Dermis blood vessel endothelial cell (primary cell): ENCODE measurements at regions not wholly inside any gene's neighbourhood (a gene's known extent, or its start where the extent isn't known, plus 50 kb on each side); places are given as distances from the start of the nearest gene placed in this dataset.
"Not testable (repeated sequence)": the region's sequence is repeated elsewhere in the genome, so short reads cannot be mapped to it uniquely, and the experiment has no call there.

Source experiments
- DNase-seq: peaks from one replicate; pipeline ENCODE4 v3.0.0; 2010

- DNase-seq, result not testable (repeated sequence)
Observed at GRCh38 chr1:99444211-99444927, 180.1 kb downstream of the PLPPR4 start.

- no peak for DNase-seq
Observed at GRCh38 chr1:99445071-99445470, 180.8 kb downstream of the PLPPR4 start.

- DNase-seq, result peak; percentile 77
Observed at GRCh38 chr1:99445486-99445885, 181.2 kb downstream of the PLPPR4 start.

GRCh38 chr1:99447721-99448120, 183.4 kb downstream of the PLPPR4 start:
- no peak for DNase-seq

GRCh38 chr1:99455760-99456159, 190.2 kb upstream of the PALMD start:
- no peak for DNase-seq

- no peak for DNase-seq
Observed at GRCh38 chr1:99456536-99456935, 189.4 kb upstream of the PALMD start.

- DNase-seq, result peak; percentile 30
Observed at GRCh38 chr1:99457381-99458165, 188.3 kb upstream of the PALMD start.

GRCh38 chr1:99461499-99461898, 184.4 kb upstream of the PALMD start:
- DNase-seq, result no peak

GRCh38 chr1:99464738-99465137, 181.2 kb upstream of the PALMD start:
- DNase-seq, result no peak

- DNase-seq, result no peak
Observed at GRCh38 chr1:99465176-99465900, 180.6 kb upstream of the PALMD start.

- DNase-seq, result no peak
Observed at GRCh38 chr1:99467645-99468044, 178.3 kb upstream of the PALMD start.

- no peak for DNase-seq
Observed at GRCh38 chr1:99469550-99469971, 176.4 kb upstream of the PALMD start.

- no peak for DNase-seq
Observed at GRCh38 chr1:99472893-99473292, 173.0 kb upstream of the PALMD start.

- no peak for DNase-seq
Observed at GRCh38 chr1:99474350-99474893, 171.5 kb upstream of the PALMD start.

- DNase-seq, result no peak
Observed at GRCh38 chr1:99476058-99476457, 169.9 kb upstream of the PALMD start.

- peak; percentile 83 for DNase-seq
Observed at GRCh38 chr1:99481391-99481996, 164.4 kb upstream of the PALMD start.

GRCh38 chr1:99482286-99482685, 163.6 kb upstream of the PALMD start:
- no peak for DNase-seq

- no peak for DNase-seq
Observed at GRCh38 chr1:99482750-99483149, 163.2 kb upstream of the PALMD start.

- no peak for DNase-seq
Observed at GRCh38 chr1:99490031-99490430, 155.9 kb upstream of the PALMD start.

GRCh38 chr1:99496067-99496466, 149.8 kb upstream of the PALMD start:
- no peak for DNase-seq

- no peak for DNase-seq
Observed at GRCh38 chr1:99497690-99498089, 148.2 kb upstream of the PALMD start.

GRCh38 chr1:99500541-99500940, 145.4 kb upstream of the PALMD start:
- DNase-seq, result no peak

GRCh38 chr1:99501871-99502270, 144.0 kb upstream of the PALMD start:
- DNase-seq, result no peak
